MM.1S (cell line): ENCODE measurements at regions not wholly inside any gene's neighbourhood (a gene's known extent, or its start where the extent isn't known, plus 50 kb on each side); places are given as distances from the start of the nearest gene placed in this dataset.

Experiments
- CTCF ChIP-seq: fragments of 300-600 bp; sonication (generic); IDR thresholded peaks from 2 replicates; pipeline ENCODE4 v1.5.1; 2016; ENCODE audit warnings: antibody characterized with exemption, low read length, mixed read lengths
- EZH2 ChIP-seq: fragments of 300-600 bp; sonication (generic); optimal IDR thresholded peaks from 2 replicates; pipeline ENCODE3; 2017; ENCODE audit warnings: low read depth, mild to moderate bottlenecking, antibody characterized with exemption, low read length, mixed read lengths
- EZH2phosphoT487 ChIP-seq: fragments of 300-600 bp; sonication (generic); IDR thresholded peaks from 2 replicates; pipeline ENCODE4 v1.6.1; 2018; ENCODE audit warnings: antibody characterized with exemption, low read length

- TF ChIP-seq CTCF (no peak), EZH2 (no peak), EZH2phosphoT487 (no peak)
These were observed 602.8 kb upstream of the DIPK2B start for GRCh38 chrX:45803383-45803921.
